ENCODE measurements at regions not wholly inside any gene's neighbourhood (a gene's known extent, or its start where the extent isn't known, plus 50 kb on each side); places are given as distances from the start of the nearest gene placed in this dataset.
"Not testable (repeated sequence)": the region's sequence is repeated elsewhere in the genome, so short reads cannot be mapped to it uniquely, and the experiment has no call there.

GRCh38 chr4:13989501-13989900 is 362.0 kb upstream of the BOD1L1 start:
- no peak for DNase-seq

DNA sequence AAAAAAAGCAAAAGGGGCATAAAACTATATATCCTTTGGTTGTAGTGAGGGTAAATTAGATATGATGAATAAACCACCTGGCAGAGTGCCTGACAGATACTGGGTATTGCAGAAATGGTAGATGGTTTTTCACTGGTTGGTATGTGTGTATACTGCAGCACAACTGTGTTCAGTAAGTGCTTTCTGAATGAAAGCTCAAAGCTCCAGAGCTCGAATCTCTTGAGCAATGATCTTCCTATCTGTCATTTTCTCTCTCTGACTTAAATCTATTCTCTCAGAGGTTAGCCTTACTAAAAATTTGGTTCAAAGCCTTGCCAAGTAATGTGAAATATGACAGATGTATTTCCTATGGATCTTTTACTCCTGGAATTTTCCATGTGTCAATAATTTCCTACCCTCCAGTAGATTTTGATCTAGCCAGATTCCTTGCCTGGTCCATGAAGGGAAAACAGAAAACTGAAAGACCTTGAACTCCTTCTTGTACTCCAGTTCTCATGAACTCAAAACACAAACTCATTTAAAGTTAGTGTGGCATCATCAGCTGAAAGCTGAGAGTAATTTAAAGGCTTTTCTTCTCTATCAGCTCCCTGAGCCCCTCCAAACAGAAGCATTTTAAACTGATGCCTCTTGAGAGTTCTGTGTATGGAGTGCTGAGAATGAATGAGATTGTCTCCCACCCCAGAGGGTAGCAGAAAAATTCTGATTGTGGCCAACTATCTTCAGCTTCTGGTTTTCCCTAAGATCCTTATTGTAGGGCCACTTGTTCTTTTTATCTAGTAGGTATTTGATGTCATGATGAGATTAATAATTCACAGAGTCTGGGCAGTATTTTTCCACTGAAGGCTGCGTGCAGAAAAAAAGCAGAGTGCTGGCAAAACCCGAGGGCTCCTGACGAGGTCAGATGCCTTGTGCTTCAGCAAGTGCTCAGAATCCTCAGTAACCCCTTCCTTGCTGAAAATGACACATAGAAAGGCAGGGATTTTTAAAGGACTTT is 363.4 kb upstream of the BOD1L1 start:
- DNase-seq, result no peak

GRCh38 chr4:13992041-13992440 is 364.5 kb upstream of the BOD1L1 start:
- no peak for DNase-seq

GRCh38 chr4:13992975-13993520 is 365.5 kb upstream of the BOD1L1 start:
- no peak for DNase-seq

- DNase-seq, result no peak
Observed at GRCh38 chr4:13994016-13994415, 366.5 kb upstream of the BOD1L1 start.

DNA sequence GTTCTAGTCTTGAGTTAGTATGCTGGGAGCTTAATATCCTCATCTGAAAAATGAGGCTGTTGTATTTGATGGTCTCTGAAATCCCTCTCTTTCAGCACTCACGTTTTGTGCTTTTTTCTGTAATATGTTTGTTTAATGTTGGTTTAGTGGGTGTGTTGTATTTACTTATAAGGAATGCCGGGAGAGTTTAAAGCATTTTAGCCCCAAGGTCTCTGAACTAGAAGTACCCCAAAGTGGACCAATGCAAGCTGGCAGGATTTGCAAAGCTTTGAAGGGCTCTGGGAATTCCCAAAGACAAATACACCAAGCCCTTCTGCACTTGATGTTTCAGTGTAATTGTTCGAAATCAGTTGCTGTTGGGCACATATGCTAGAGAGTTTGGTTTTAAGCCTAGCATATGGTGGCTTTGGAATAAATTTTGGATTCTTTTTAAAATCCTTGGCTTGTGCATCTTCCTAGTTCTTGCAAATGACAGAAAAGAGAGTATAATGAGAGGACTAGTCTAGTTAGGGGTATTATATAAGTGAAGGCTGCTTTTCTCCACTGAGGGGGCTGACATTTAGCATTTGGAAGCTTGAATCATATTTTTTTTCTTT is 371.4 kb upstream of the BOD1L1 start:
- DNase-seq, result no peak

- no peak for DNase-seq
Observed at GRCh38 chr4:14000091-14000814, 372.7 kb upstream of the BOD1L1 start.

DNA sequence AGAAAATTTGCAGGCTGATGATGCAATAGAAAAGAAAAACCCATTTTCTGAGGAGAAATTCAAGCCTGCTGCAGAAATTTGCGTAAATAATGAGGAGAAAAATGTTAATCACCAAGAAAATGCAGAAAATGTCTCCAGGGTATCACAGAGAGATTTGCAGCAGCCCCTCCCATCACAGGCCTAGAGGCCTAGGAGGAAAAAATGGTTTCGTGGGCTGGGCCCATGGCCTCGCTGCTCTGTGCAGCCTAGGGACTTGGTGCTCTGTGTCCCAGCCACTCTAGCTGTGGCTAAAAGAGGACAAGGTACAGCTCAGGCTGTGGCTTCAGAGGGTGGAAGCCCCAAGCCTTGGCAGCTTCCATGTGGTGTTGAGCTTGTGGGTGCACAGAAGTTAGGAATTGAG is 374.8 kb upstream of the BOD1L1 start:
- DNase-seq, result not testable (repeated sequence)

DNA sequence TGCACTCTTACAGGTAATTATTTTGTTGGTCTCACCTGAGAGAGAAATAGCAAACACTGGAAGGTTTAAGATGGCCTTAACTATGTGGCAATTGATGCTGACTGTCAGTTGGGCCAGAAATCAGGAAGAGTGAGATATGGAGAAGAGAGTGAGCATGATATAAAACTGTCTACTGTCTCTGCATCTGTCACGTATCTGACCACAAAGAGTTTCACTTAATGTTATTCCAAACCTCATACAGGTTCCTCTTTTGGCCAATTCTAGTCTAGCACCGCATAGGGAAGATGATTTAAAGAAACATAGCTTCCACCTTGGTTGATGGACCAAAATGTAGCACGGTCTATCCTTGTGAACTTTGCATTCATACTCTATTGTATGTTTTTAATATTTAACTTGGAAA is 381.0 kb upstream of the BOD1L1 start:
- no peak for DNase-seq

DNA sequence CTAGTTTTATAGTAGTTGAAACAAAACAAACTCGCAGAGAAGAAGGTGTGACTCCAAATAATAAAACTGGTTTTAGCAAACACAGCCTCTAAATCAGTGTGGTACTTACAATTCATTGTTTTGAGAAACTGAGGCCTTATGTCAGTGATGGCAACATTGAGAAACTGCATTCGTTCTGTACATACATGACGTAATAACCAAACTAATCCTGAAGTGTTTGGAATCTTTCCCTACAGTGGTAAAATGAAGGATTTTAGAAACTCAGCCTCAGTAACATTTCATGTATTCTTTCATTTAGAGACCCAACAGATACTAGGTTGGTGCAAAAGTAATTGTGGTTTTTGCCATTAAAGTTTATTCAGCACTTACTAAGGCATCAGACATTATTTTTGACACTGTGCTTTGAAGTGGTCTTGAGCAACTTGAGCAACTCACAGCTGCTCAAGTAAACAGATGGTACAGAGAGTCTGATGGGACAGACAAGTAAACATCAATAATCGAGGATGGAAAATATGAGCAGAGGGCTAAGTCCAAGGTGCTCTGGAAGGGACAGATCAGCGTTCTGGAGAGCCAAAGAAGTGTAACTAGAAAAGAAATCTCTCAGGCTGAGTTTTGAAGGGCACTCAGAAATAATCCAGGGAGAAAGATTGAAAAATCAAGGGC is 390.8 kb upstream of the BOD1L1 start:
- no peak for DNase-seq

DNA sequence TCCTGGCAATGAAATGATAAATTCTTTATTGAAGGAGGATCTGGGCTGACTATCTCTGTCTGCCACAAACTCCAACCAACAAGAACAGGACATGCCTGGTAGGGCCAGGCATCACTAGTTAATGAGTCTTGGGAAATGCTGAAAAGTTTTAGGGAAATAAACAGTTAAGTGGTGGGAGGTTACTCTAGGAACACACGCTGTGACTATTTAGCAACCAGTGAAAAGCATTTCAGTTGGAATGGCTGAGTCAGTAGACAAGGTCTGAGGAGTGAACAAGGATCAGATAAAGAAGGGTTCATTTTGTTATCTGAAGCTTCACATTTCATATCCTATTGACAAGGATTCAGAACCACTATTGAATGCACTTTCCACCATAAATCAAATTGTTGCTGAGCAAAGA is 394.9 kb upstream of the BOD1L1 start:
- DNase-seq, result no peak

- DNase-seq, result no peak
Observed at GRCh38 chr4:14023036-14023435, 395.5 kb upstream of the BOD1L1 start.

GRCh38 chr4:14023896-14024295 is 396.4 kb upstream of the BOD1L1 start:
- no peak for DNase-seq

- DNase-seq, result no peak
Observed at GRCh38 chr4:14025111-14025510, 397.6 kb upstream of the BOD1L1 start.

DNA sequence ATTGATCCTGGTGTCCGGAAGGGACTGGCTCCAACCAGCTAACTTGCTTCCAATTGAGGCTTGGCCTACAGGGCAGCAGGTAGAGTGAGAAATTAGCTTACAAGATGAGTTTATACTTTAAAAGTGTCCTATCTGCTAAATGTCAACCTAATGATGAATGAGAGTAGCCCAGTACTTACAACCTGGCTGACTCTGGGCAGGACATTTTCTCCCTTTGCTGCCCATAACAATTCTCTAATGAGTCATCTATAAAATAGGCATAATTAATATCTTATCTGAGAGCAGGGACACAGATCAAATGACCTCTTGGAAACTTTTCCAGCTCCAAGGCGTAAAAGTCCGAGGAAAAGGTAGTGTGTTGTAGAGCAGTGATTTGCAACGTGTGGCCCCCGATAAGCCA is 398.4 kb upstream of the BOD1L1 start:
- DNase-seq, result no peak

DNA sequence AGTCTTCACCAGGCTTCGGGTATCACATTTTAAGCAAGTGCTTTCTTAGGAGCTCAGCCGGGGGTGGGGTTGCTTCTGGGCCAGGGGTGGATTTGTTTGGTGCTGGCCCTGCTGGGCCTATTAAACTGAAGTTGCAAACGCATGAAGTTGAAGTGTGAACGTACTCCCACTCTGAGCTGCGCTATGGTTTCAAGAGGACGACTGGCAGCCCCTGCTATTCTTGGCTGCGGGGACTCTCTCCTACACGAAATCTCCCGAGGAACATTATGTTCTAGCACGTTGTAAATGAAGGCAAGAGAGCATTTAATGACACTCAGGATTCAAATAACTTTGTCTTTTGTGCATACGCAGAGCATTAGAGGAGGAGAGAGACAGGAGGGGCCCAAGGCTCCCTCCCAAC is 401.3 kb upstream of the BOD1L1 start:
- no peak for DNase-seq

- no peak for DNase-seq
Observed at GRCh38 chr4:14035076-14035475, 407.6 kb upstream of the BOD1L1 start.

DNA sequence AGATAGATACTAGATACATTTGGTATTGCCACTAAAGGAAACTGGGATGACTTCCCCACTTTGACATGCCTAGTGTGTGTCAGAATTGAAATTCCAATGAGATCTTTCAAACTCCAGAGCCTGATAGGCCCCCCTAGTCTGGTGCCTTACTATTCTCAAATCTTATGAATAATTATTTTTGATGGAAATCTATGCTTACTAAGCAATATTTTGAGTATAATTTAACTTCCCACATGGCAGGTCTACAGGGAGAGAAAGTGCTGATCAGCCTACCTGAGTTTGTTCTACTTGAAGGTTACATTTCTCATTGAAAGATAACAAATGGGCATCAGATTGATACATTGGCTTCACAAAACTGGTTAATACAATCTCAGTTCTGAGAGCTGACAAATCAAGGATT is 415.7 kb upstream of the BOD1L1 start:
- no peak for DNase-seq

DNA sequence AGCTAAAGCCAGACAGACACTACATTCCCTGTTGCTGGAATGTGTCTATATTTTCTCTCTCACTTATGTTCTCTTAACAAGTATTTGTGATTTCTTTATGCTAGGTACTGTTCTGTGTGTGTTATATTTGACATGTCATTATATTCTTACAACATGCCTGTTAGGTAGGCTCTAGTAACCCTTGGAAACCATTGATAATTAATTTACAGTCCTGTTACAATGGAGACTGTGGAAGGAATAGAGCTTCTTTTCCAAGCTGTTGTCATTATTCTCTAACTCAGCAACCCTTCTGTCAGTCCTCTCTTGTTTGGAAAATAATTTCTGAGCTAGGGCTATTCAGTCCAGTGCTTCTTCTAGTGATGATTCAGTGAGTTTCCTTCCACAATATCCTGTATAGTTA is 419.1 kb upstream of the BOD1L1 start:
- no peak for DNase-seq

DNA sequence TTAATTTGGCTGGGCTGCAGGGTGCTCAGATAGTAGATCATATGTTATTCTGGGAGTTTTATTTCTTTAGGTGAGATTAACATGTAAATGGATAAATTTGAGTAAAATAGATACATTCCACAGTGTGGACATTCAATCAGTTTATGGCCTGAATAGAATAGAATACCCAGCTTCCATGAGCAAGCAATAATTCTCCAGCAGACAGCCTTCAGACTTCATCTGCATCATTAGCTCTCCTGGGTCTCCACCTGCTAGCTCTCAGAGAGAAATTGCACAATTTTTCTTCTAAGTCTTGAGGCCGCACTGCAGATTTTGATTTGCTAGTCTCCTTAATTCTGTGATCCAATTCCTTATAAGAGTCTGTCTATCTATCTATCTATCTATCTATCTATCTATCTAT is 420.3 kb upstream of the BOD1L1 start:
- DNase-seq, result no peak

DNA sequence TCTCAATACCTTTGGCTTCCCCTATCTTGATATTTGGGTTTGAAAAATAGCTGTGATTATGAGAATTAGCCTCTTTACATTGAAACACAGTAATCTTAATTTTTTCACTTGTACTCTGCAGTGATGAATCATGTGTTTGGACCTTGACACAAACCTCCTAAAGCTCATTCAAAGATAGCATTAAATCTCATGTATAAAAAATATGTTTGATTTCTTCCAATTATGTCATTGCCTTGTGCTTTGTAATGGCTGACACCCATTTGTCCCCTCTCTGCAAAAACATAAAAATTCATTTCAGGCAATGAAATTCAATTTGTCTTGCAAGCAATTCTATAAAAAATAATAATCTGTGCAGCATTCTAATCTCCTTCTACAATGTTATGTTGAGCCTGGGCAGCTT is 422.4 kb upstream of the BOD1L1 start:
- no peak for DNase-seq

DNA sequence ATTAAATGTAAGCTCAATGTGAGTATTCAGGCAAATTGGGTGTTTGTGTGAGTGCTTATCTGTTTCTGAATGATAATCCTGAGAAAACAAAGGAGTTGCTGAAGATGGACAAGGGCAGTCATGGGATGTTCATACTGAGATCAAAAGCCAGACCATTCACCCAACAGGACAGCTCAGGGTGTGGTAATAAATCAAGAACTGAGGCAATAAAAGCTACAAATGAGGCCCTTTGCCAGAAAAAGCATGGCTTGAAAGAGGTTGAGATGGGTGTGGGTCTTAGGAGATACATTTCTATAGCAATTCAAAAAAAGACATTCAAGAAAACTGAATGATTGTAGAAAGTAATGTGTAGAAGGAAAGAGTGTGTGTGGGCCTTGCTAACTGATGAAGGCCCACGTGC is 425.8 kb upstream of the BOD1L1 start:
- DNase-seq, result no peak

- DNase-seq, result no peak
Observed at GRCh38 chr4:14054391-14054790, 426.9 kb upstream of the BOD1L1 start.
